ENCODE measurements at regions not wholly inside any gene's neighbourhood (a gene's known extent, or its start where the extent isn't known, plus 50 kb on each side); places are given as distances from the start of the nearest gene placed in this dataset.
"Not testable (repeated sequence)": the region's sequence is repeated elsewhere in the genome, so short reads cannot be mapped to it uniquely, and the experiment has no call there.

GRCh38 chr3:72652395-72652794 is 195.8 kb downstream of the SHQ1 start:
- peaks cover 18% of the 10 kb centered on the region for H3K27me3 ChIP-seq
- no peak for ATAC-seq
- no peak overlapping the region for H3K4me3 ChIP-seq
- TF ChIP-seq CTCF (IDR thresholded peaks at IDR 0.05), result no peak
- no peak for TF ChIP-seq POLR2AphosphoS5 (IDR thresholded peaks at IDR 0.05)
- TF ChIP-seq EP300 (IDR thresholded peaks at IDR 0.05), result no peak
- no peak for TF ChIP-seq POLR2A (IDR thresholded peaks at IDR 0.05)
- no peaks in the 10 kb centered on the region for H3K36me3 ChIP-seq
- peaks cover 0 to 6% (median 0%) of the 10 kb centered on the region in 3 donors for H3K4me1 ChIP-seq
- WGBS, 2 donors (ENCODE audit: low coverage in 1 of 2), result 67 to 69% methylated on average over 2 to 3 of the region's 4 CpGs
- H3K9me3 ChIP-seq, result no peaks in the 10 kb centered on the region
- H3K27ac ChIP-seq, result no peak overlapping the region

- Histone ChIP-seq H3K27me3 (peaks cover 18% of the 10 kb centered on the region), H3K4me3 (no peak overlapping the region), H3K27ac (no peak overlapping the region), H3K4me1 (peaks cover 0 to 6% (median 0%) of the 10 kb centered on the region in 3 donors), H3K36me3 (no peaks in the 10 kb centered on the region), H3K9me3 (no peaks in the 10 kb centered on the region)
- 97 to 100% methylated on average over 2 of the region's 2 CpGs for WGBS, 2 donors (ENCODE audit: low coverage in 1 of 2)
- ATAC-seq, result no peak
- TF ChIP-seq EP300 (IDR thresholded peaks at IDR 0.05) (no peak), CTCF (IDR thresholded peaks at IDR 0.05) (no peak), POLR2A (IDR thresholded peaks at IDR 0.05) (no peak), POLR2AphosphoS5 (IDR thresholded peaks at IDR 0.05) (no peak)
Measured at GRCh38 chr3:72651498-72651897, 196.7 kb downstream of the SHQ1 start.

GRCh38 chr3:72646263-72646662 is 202.0 kb downstream of the SHQ1 start:
- H3K4me1 ChIP-seq, result no peaks in the 10 kb centered on the region
- WGBS, 2 donors (ENCODE audit: low coverage in 1 of 2), result 39 to 93% methylated on average over 2 of the region's 2 CpGs
- no peak for TF ChIP-seq POLR2A (IDR thresholded peaks at IDR 0.05)
- TF ChIP-seq CTCF (IDR thresholded peaks at IDR 0.05), result no peak
- TF ChIP-seq POLR2AphosphoS5 (IDR thresholded peaks at IDR 0.05), result no peak
- TF ChIP-seq EP300 (IDR thresholded peaks at IDR 0.05), result no peak
- no peak overlapping the region for H3K27ac ChIP-seq
- no peaks in the 10 kb centered on the region for H3K36me3 ChIP-seq
- H3K9me3 ChIP-seq, result no peaks in the 10 kb centered on the region
- no peak for ATAC-seq
- H3K27me3 ChIP-seq, result no peaks in the 10 kb centered on the region
- no peak overlapping the region for H3K4me3 ChIP-seq

GRCh38 chr3:72643635-72644034 is 204.6 kb downstream of the SHQ1 start:
- ATAC-seq, result not testable (repeated sequence)
- 90 to 95% methylated on average over 2 to 5 of the region's 8 CpGs for WGBS, 2 donors (ENCODE audit: low coverage in 1 of 2)

GRCh38 chr3:72641684-72642083 is 206.6 kb downstream of the SHQ1 start:
- WGBS, 2 donors (ENCODE audit: low coverage in 1 of 2), result no CpG with 5 or more reads among the region's 2 CpGs
- Histone ChIP-seq H3K36me3 (no peaks in the 10 kb centered on the region), H3K4me3 (no peak overlapping the region), H3K4me1 (no peaks in the 10 kb centered on the region), H3K27ac (no peak overlapping the region), H3K27me3 (no peaks in the 10 kb centered on the region), H3K9me3 (no peaks in the 10 kb centered on the region)
- TF ChIP-seq EP300 (IDR thresholded peaks at IDR 0.05) (no peak), CTCF (IDR thresholded peaks at IDR 0.05) (no peak), POLR2A (IDR thresholded peaks at IDR 0.05) (no peak), POLR2AphosphoS5 (IDR thresholded peaks at IDR 0.05) (no peak)
- no peak for ATAC-seq

More at GRCh38 chr3:72643635-72644034, 204.6 kb downstream of the SHQ1 start:
- not testable (repeated sequence) for H3K4me3 ChIP-seq, H3K36me3 ChIP-seq, H3K27me3 ChIP-seq, H3K4me1 ChIP-seq, H3K27ac ChIP-seq, H3K9me3 ChIP-seq

Measured in gastroesophageal sphincter (tissue), 4 donors.